ENCODE measurements at regions not wholly inside any gene's neighbourhood (a gene's known extent, or its start where the extent isn't known, plus 50 kb on each side); places are given as distances from the start of the nearest gene placed in this dataset.

DNA sequence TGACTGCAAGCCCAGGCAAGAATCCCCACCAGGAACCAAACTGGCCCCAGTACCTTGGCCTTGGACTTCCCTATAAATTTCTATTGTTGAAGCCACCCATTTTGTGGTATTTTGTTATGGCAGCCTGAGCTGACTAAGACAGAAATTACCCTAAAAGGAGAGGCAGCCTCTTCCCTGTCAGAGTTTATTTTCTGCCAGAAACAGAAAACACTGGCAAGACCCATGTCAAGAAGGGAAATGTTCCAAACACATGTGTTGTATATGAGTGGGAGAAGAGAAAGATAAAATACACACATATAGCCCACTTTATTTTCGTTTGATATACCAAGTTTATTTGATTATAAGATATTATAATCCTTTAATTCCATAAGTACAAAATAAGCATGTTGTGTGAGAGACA lies 225.1 kb upstream of the FSHR start:
- TF ChIP-seq EP300 (IDR thresholded peaks at IDR 0.05) (no peak), POLR2A (IDR thresholded peaks at IDR 0.05) (no peak)
- TF ChIP-seq, protein P1, sequence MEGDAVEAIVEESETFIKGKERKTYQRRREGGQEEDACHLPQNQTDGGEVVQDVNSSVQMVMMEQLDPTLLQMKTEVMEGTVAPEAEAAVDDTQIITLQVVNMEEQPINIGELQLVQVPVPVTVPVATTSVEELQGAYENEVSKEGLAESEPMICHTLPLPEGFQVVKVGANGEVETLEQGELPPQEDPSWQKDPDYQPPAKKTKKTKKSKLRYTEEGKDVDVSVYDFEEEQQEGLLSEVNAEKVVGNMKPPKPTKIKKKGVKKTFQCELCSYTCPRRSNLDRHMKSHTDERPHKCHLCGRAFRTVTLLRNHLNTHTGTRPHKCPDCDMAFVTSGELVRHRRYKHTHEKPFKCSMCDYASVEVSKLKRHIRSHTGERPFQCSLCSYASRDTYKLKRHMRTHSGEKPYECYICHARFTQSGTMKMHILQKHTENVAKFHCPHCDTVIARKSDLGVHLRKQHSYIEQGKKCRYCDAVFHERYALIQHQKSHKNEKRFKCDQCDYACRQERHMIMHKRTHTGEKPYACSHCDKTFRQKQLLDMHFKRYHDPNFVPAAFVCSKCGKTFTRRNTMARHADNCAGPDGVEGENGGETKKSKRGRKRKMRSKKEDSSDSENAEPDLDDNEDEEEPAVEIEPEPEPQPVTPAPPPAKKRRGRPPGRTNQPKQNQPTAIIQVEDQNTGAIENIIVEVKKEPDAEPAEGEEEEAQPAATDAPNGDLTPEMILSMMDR (IDR thresholded peaks at IDR 0.05): no peak

Data from stomach (tissue), 4 donors.